CD14-positive monocyte (primary cell): ENCODE measurements at regions not wholly inside any gene's neighbourhood (a gene's known extent, or its start where the extent isn't known, plus 50 kb on each side); places are given as distances from the start of the nearest gene placed in this dataset.

Experiments used
- DNase-seq, 3 donors: peaks; one replicate each; pipeline ENCODE4 v3.0.0-alpha.2; 2011 to 2022
- H2AFZ ChIP-seq: 2 replicates; pipeline ENCODE4 v1.6.0; 2012; ENCODE audit warnings: mild to moderate bottlenecking, low read depth, low read length, inconsistent platforms; ENCODE audit not compliant: insufficient read depth, poor library complexity, severe bottlenecking
- H3K27ac ChIP-seq, 2 donors: 1 replicate in 1 of 2; 2 replicates in 1 of 2; pipeline ENCODE4 v1.5.1; 2012 to 2013; ENCODE audit warnings: low read length in 2 of 2, control low read depth in 1 of 2, inconsistent platforms in 1 of 2, low read depth in 1 of 2, mild to moderate bottlenecking in 1 of 2
- H3K27me3 ChIP-seq, 2 donors: one replicate each; pipeline versions ENCODE4 v1.6.0 to v1.6.1; 2011 to 2013; ENCODE audit warnings: low read length in 2 of 2; ENCODE audit not compliant: control insufficient read depth in 2 of 2, insufficient read depth in 2 of 2
- H3K36me3 ChIP-seq, 2 donors: replicated peaks in 1 of 2; 1 replicate in 1 of 2; 2 replicates in 1 of 2; pipeline versions ENCODE4 v1.5.1 to v1.6.1; 2012 to 2013; ENCODE audit warnings: low read length in 2 of 2, control low read depth in 1 of 2, inconsistent platforms in 1 of 2, mild to moderate bottlenecking in 1 of 2; ENCODE audit not compliant: insufficient read depth in 2 of 2, control insufficient read depth in 1 of 2
- H3K4me1 ChIP-seq, 2 donors: 1 replicate in 1 of 2; 2 replicates in 1 of 2; pipeline versions ENCODE4 v1.5.1 to v1.6.1; 2012 to 2013; ENCODE audit warnings: low read length in 2 of 2, control low read depth in 1 of 2, inconsistent platforms in 1 of 2, mild to moderate bottlenecking in 1 of 2, moderate library complexity in 1 of 2; ENCODE audit not compliant: insufficient read depth in 2 of 2, control insufficient read depth in 1 of 2
- H3K4me2 ChIP-seq: replicated peaks from 2 replicates; pipeline ENCODE3; 2012; ENCODE audit warnings: low read length, moderate library complexity, mild to moderate bottlenecking; ENCODE audit not compliant: poor library complexity, severe bottlenecking; ENCODE audit errors: extremely low read depth
- H3K4me3 ChIP-seq, 3 experiments: fragments of 200-600 bp in 1 of 3; sonication (generic) in 1 of 3; replicated peaks in 1 of 3; 1 replicate in 2 of 3; 2 replicates in 1 of 3; pipeline ENCODE4 v1.5.1; 2011 to 2013; ENCODE audit warnings: low read length in 3 of 3, mild to moderate bottlenecking in 3 of 3, control low read depth in 2 of 3, low read depth in 2 of 3, inconsistent platforms in 1 of 3, moderate library complexity in 1 of 3
- H3K79me2 ChIP-seq: 2 replicates; pipeline ENCODE4 v1.6.0; 2012; ENCODE audit warnings: mild to moderate bottlenecking, control low read depth, inconsistent platforms, low read length, moderate library complexity; ENCODE audit not compliant: insufficient read depth
- H3K9ac ChIP-seq: 2 replicates; pipeline ENCODE4 v1.6.0; 2017; ENCODE audit warnings: low read length, mild to moderate bottlenecking; ENCODE audit not compliant: insufficient read depth, poor library complexity, severe bottlenecking
- H3K9me3 ChIP-seq, 2 donors: replicated peaks in 1 of 2; 1 replicate in 1 of 2; 2 replicates in 1 of 2; pipeline versions ENCODE4 v1.5.1 to v1.6.1; 2012 to 2013; ENCODE audit warnings: low read length in 2 of 2, control low read depth in 1 of 2; ENCODE audit not compliant: control insufficient read depth in 1 of 2, insufficient read depth in 1 of 2
- H4K20me1 ChIP-seq: 2 replicates; pipeline ENCODE4 v1.6.0; 2012; ENCODE audit warnings: mild to moderate bottlenecking, low read length, control low read depth, moderate library complexity; ENCODE audit not compliant: insufficient read depth
- H3K27ac Mint-ChIP-seq, 7 donors: one replicate each; pipeline ENCODE4 v1.8.0; 2020; ENCODE audit warnings: mild to moderate bottlenecking in 7 of 7, mixed read lengths in 7 of 7, moderate library complexity in 6 of 7, inconsistent platforms in 2 of 7
- H3K27me3 Mint-ChIP-seq, 3 donors: one replicate each; pipeline ENCODE4 v1.8.0; 2021 to 2022; ENCODE audit warnings: low read depth in 3 of 3, mild to moderate bottlenecking in 3 of 3, mixed read lengths in 3 of 3, moderate library complexity in 3 of 3, inconsistent platforms in 1 of 3
- H3K36me3 Mint-ChIP-seq, 2 donors: one replicate each; pipeline ENCODE4 v1.8.0; 2020; ENCODE audit warnings: mixed read lengths in 2 of 2, inconsistent platforms in 1 of 2, mild to moderate bottlenecking in 1 of 2
- H3K4me1 Mint-ChIP-seq: one replicate; pipeline ENCODE4 v1.8.0; 2020; ENCODE audit warnings: mild to moderate bottlenecking, mixed read lengths
- H3K4me3 Mint-ChIP-seq, 2 donors: one replicate each; pipeline ENCODE4 v1.8.0; 2020; ENCODE audit warnings: mild to moderate bottlenecking in 2 of 2, mixed read lengths in 2 of 2, moderate library complexity in 1 of 2
- H3K9me3 Mint-ChIP-seq, 7 donors: one replicate each; pipeline ENCODE4 v1.8.0; 2020 to 2022; ENCODE audit warnings: mixed read lengths in 7 of 7, mild to moderate bottlenecking in 6 of 7, moderate library complexity in 6 of 7, inconsistent platforms in 2 of 7
- CTCF ChIP-seq: fragments of 200-600 bp; IDR thresholded peaks from one replicate; pipeline ENCODE4 v1.8.0; 2022; ENCODE audit warnings: antibody characterized with exemption, mild to moderate bottlenecking
- WGBS: methylation state at CpG from one replicate; pipeline ENCODE4 v1.1.5; 2013; ENCODE audit warnings: missing lambda C conversion rate; ENCODE audit not compliant: insufficient coverage; 5-methylcytosine and 5-hydroxymethylcytosine counted together
- intact Hi-C, 2 donors: fragments of 100-400 bp; cut with micrococcal nuclease; formaldehyde crosslinking; loops; one replicate each; pipeline versions ENCODE4 v1.15.0 to v1.15.1; 2023

GRCh38 chr7:18239212-18239611, 211.6 kb upstream of the PRPS1L1 start:
- TF ChIP-seq CTCF = no peak
- Histone ChIP-seq H3K27ac (no peak overlapping the region), H3K79me2 (no peaks in the 10 kb centered on the region), H3K4me2 (no peak overlapping the region), H2AFZ (no peak overlapping the region), H3K36me3 (no peaks in the 10 kb centered on the region), H3K9me3 (peaks cover 0 to 8% of the 10 kb centered on the region in 2 donors), H3K27me3 (no peaks in the 10 kb centered on the region), H3K4me1 (no peaks in the 10 kb centered on the region), H3K9ac (no peak overlapping the region), H3K4me3 (no peak overlapping the region), H4K20me1 (no peaks in the 10 kb centered on the region)
- no peak overlapping the region for H3K4me3 Mint-ChIP-seq
- H3K36me3 Mint-ChIP-seq = peaks cover 0 to 2% of the 10 kb centered on the region in 2 donors
- 90% methylated on average over 2 of the region's 3 CpGs for WGBS
- H3K4me1 Mint-ChIP-seq = peaks cover 2% of the 10 kb centered on the region
- peaks cover 1 to 17% (median 13%) of the 10 kb centered on the region in 7 donors for H3K9me3 Mint-ChIP-seq
- no peak for DNase-seq
- intact Hi-C loops = no loop called here
- H3K27me3 Mint-ChIP-seq = peaks cover 0 to 2% (median 1%) of the 10 kb centered on the region in 3 donors
- no peak overlapping the region for H3K27ac Mint-ChIP-seq

GRCh38 chr7:18241543-18242231, 214.0 kb upstream of the PRPS1L1 start:
- intact Hi-C loops = no loop called here
- WGBS = 100% methylated on average over 1 of the region's 3 CpGs
- H3K4me1 Mint-ChIP-seq = peaks cover 2% of the 10 kb centered on the region

More at GRCh38 chr7:18241543-18242231, 214.0 kb upstream of the PRPS1L1 start:
- peaks cover 1% of the 10 kb centered on the region in 3 donors for H3K27me3 Mint-ChIP-seq
- peaks cover 0 to 2% of the 10 kb centered on the region in 2 donors for H3K36me3 Mint-ChIP-seq
- H3K9me3 Mint-ChIP-seq = peaks cover 13 to 31% (median 24%) of the 10 kb centered on the region in 7 donors
- no peak overlapping the region for H3K4me3 Mint-ChIP-seq
- H3K9ac ChIP-seq = no peak overlapping the region
- no peak for DNase-seq
- no peaks in the 10 kb centered on the region for H3K79me2 ChIP-seq
- H3K4me2 ChIP-seq = no peak overlapping the region
- H3K27ac ChIP-seq = no peak overlapping the region
- no peak overlapping the region for H3K4me3 ChIP-seq
- H3K27me3 ChIP-seq = no peaks in the 10 kb centered on the region
- no peak overlapping the region for H3K27ac Mint-ChIP-seq
- no peak for TF ChIP-seq CTCF
- no peak overlapping the region for H2AFZ ChIP-seq
- H3K9me3 ChIP-seq = peaks cover 10 to 21% of the 10 kb centered on the region in 2 donors
- H4K20me1 ChIP-seq = no peaks in the 10 kb centered on the region
- no peaks in the 10 kb centered on the region for H3K36me3 ChIP-seq
- H3K4me1 ChIP-seq = no peaks in the 10 kb centered on the region
